Activated CD4-positive, alpha-beta T cell treated with anti-CD3 and anti-CD28 coated beads, Interleukin-2, Interleukin-6, amounts not matched to agents 100 ng/mL and 50 ng/mL, durations not matched to agents 16 hours and 8 hours (primary cell): ENCODE measurements at regions not wholly inside any gene's neighbourhood (a gene's known extent, or its start where the extent isn't known, plus 50 kb on each side); places are given as distances from the start of the nearest gene placed in this dataset.

Experiments used
- DNase-seq: peaks from one replicate; pipeline ENCODE4 v3.0.0-alpha.2; 2020

- DNase-seq, result no peak
Measured at GRCh38 chr15:87135109-87135508, 1055.4 kb downstream of the AGBL1 start.

GRCh38 chr15:87133704-87134103 is 1054.0 kb downstream of the AGBL1 start:
- DNase-seq, result no peak

- no peak for DNase-seq
Measured at GRCh38 chr15:87131067-87131466, 1051.4 kb downstream of the AGBL1 start.

- DNase-seq, result no peak
Measured at GRCh38 chr15:87129916-87130315, 1050.2 kb downstream of the AGBL1 start.

- DNase-seq, result no peak
Measured at GRCh38 chr15:87123676-87124382, 1044.2 kb downstream of the AGBL1 start.

GRCh38 chr15:87121336-87121735 is 1041.7 kb downstream of the AGBL1 start:
- no peak for DNase-seq

GRCh38 chr15:87120555-87120954 is 1040.9 kb downstream of the AGBL1 start:
- DNase-seq, result no peak

- DNase-seq, result no peak
Measured at GRCh38 chr15:87118846-87119245, 1039.2 kb downstream of the AGBL1 start.

GRCh38 chr15:87118435-87118834 is 1038.8 kb downstream of the AGBL1 start:
- no peak for DNase-seq

GRCh38 chr15:87115795-87116194 is 1036.1 kb downstream of the AGBL1 start:
- no peak for DNase-seq

- no peak for DNase-seq
Measured at GRCh38 chr15:87099916-87100315, 1020.2 kb downstream of the AGBL1 start.

- DNase-seq, result no peak
Measured at GRCh38 chr15:87089551-87089950, 1009.9 kb downstream of the AGBL1 start.

GRCh38 chr15:87083201-87083600 is 1003.5 kb downstream of the AGBL1 start:
- no peak for DNase-seq

GRCh38 chr15:87082581-87082980 is 1002.9 kb downstream of the AGBL1 start:
- no peak for DNase-seq

GRCh38 chr15:87080547-87080946 is 1000.9 kb downstream of the AGBL1 start:
- DNase-seq, result no peak
